Astrocyte (in vitro differentiated cells and primary cell): ENCODE measurements at regions not wholly inside any gene's neighbourhood (a gene's known extent, or its start where the extent isn't known, plus 50 kb on each side); places are given as distances from the start of the nearest gene placed in this dataset.
"Not testable (repeated sequence)": the region's sequence is repeated elsewhere in the genome, so short reads cannot be mapped to it uniquely, and the experiment has no call there.

ENCODE experiments used
- DNase-seq: peaks from one replicate; pipeline ENCODE4 v3.0.0-alpha.2; 2010; ENCODE audit warnings: low read depth
- FAIRE-seq: peaks from 2 replicates; lab custom pipeline; 2011; peaks lifted over from hg19 to GRCh38; lab: Jason Lieb, UNC
- H2AFZ ChIP-seq: 2 replicates; pipeline ENCODE4 v1.6.0; 2012; ENCODE audit warnings: low read depth, low read length, inconsistent platforms
- H3K27ac ChIP-seq: 2 replicates; pipeline ENCODE4 v1.5.1; 2011; ENCODE audit warnings: low read depth, low read length, inconsistent platforms
- H3K27me3 ChIP-seq: 2 replicates; pipeline ENCODE4 v1.6.0; 2011; ENCODE audit warnings: low read length, inconsistent platforms; ENCODE audit not compliant: insufficient read depth
- H3K36me3 ChIP-seq: 2 replicates; pipeline ENCODE4 v1.5.1; 2011; ENCODE audit warnings: low read length, inconsistent platforms; ENCODE audit not compliant: insufficient read depth
- H3K4me1 ChIP-seq: 2 replicates; pipeline ENCODE4 v1.5.1; 2011; ENCODE audit warnings: low read length, inconsistent platforms; ENCODE audit not compliant: insufficient read depth
- H3K4me2 ChIP-seq: 2 replicates; pipeline ENCODE4 v1.6.0; 2012; ENCODE audit warnings: low read length, inconsistent platforms
- H3K4me3 ChIP-seq: 2 replicates; pipeline ENCODE4 v1.5.1; 2011; ENCODE audit warnings: low read depth, mild to moderate bottlenecking, low read length, inconsistent platforms; ENCODE audit not compliant: insufficient read depth
- H3K79me2 ChIP-seq: 2 replicates; pipeline ENCODE4 v1.6.0; 2012; ENCODE audit warnings: mild to moderate bottlenecking, low read length, inconsistent platforms; ENCODE audit not compliant: insufficient read depth
- H3K9ac ChIP-seq: 2 replicates; pipeline ENCODE4 v1.6.0; 2012; ENCODE audit warnings: mild to moderate bottlenecking, low read length, inconsistent platforms
- H3K9me3 ChIP-seq: 2 replicates; pipeline ENCODE4 v1.5.1; 2012; ENCODE audit warnings: low read depth, mild to moderate bottlenecking, low read length, inconsistent platforms; ENCODE audit not compliant: insufficient read depth
- H4K20me1 ChIP-seq: 2 replicates; pipeline ENCODE4 v1.6.0; 2012; ENCODE audit warnings: low read length, inconsistent platforms; ENCODE audit not compliant: insufficient read depth
- H3K27ac Mint-ChIP-seq: one replicate; pipeline ENCODE4 v1.8.0; 2021; ENCODE audit warnings: mild to moderate bottlenecking, mixed read lengths; ENCODE audit not compliant: unreplicated experiment
- H3K27me3 Mint-ChIP-seq: one replicate; pipeline ENCODE4 v1.8.0; 2021; ENCODE audit warnings: low read depth, mixed read lengths; ENCODE audit not compliant: unreplicated experiment
- H3K36me3 Mint-ChIP-seq: one replicate; pipeline ENCODE4 v1.8.0; 2021; ENCODE audit warnings: low read depth, mixed read lengths; ENCODE audit not compliant: unreplicated experiment
- H3K4me1 Mint-ChIP-seq: one replicate; pipeline ENCODE4 v1.8.0; 2021; ENCODE audit warnings: low read depth, mixed read lengths; ENCODE audit not compliant: unreplicated experiment
- H3K4me3 Mint-ChIP-seq: one replicate; pipeline ENCODE4 v1.8.0; 2021; ENCODE audit warnings: mild to moderate bottlenecking, moderate library complexity, mixed read lengths; ENCODE audit not compliant: unreplicated experiment
- H3K9me3 Mint-ChIP-seq: one replicate; pipeline ENCODE4 v1.8.0; 2021; ENCODE audit warnings: mild to moderate bottlenecking, mixed read lengths; ENCODE audit not compliant: unreplicated experiment
- EZH2 ChIP-seq: IDR thresholded peaks from 2 replicates; pipeline ENCODE4 v1.6.1; 2012; ENCODE audit warnings: mild to moderate bottlenecking, low read length, inconsistent platforms; ENCODE audit not compliant: insufficient read depth
- TF ChIP-seq, protein P1 (sequence below): IDR thresholded peaks from 2 replicates; pipeline ENCODE4 v1.5.1; 2011; ENCODE audit warnings: low read depth, mild to moderate bottlenecking, inconsistent platforms, low read length, moderate library complexity; ENCODE audit not compliant: insufficient read depth

- Histone ChIP-seq H3K4me2 (no peak overlapping the region), H3K4me1 (peaks cover 8% of the 10 kb centered on the region), H3K27ac (no peak overlapping the region), H3K36me3 (no peaks in the 10 kb centered on the region), H3K4me3 (no peak overlapping the region), H3K79me2 (no peaks in the 10 kb centered on the region), H3K27me3 (no peaks in the 10 kb centered on the region), H3K9me3 (no peaks in the 10 kb centered on the region), H3K9ac (no peak overlapping the region), H4K20me1 (no peaks in the 10 kb centered on the region), H2AFZ (no peak overlapping the region)
- Mint-ChIP-seq H3K36me3 (no peaks in the 10 kb centered on the region), H3K4me3 (no peak overlapping the region), H3K27ac (no peak overlapping the region), H3K4me1 (peaks cover 9% of the 10 kb centered on the region), H3K27me3 (no peaks in the 10 kb centered on the region), H3K9me3 (peaks cover 7% of the 10 kb centered on the region)
- no peak for FAIRE-seq
- TF ChIP-seq EZH2 = no peak
- TF ChIP-seq, protein P1, sequence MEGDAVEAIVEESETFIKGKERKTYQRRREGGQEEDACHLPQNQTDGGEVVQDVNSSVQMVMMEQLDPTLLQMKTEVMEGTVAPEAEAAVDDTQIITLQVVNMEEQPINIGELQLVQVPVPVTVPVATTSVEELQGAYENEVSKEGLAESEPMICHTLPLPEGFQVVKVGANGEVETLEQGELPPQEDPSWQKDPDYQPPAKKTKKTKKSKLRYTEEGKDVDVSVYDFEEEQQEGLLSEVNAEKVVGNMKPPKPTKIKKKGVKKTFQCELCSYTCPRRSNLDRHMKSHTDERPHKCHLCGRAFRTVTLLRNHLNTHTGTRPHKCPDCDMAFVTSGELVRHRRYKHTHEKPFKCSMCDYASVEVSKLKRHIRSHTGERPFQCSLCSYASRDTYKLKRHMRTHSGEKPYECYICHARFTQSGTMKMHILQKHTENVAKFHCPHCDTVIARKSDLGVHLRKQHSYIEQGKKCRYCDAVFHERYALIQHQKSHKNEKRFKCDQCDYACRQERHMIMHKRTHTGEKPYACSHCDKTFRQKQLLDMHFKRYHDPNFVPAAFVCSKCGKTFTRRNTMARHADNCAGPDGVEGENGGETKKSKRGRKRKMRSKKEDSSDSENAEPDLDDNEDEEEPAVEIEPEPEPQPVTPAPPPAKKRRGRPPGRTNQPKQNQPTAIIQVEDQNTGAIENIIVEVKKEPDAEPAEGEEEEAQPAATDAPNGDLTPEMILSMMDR = no peak
- DNase-seq = no peak
Observed at GRCh38 chr12:76178452-76178851, 94.0 kb upstream of the NAP1L1 start.

GRCh38 chr12:76177821-76178220 is 93.3 kb upstream of the NAP1L1 start:
- peaks cover 2% of the 10 kb centered on the region for H3K4me1 ChIP-seq
- H3K27me3 ChIP-seq = no peaks in the 10 kb centered on the region
- no peak overlapping the region for H3K27ac ChIP-seq
- Mint-ChIP-seq H3K27ac (no peak overlapping the region), H3K27me3 (no peaks in the 10 kb centered on the region), H3K4me3 (no peak overlapping the region), H3K4me1 (peaks cover 4% of the 10 kb centered on the region), H3K36me3 (no peaks in the 10 kb centered on the region), H3K9me3 (peaks cover 7% of the 10 kb centered on the region)
- TF ChIP-seq EZH2 = no peak
- TF ChIP-seq, protein P1 = no peak
- no peak overlapping the region for H3K4me3 ChIP-seq
- no peak for DNase-seq
- H2AFZ ChIP-seq = no peak overlapping the region
- H3K4me2 ChIP-seq = no peak overlapping the region
- no peak for FAIRE-seq
- no peak overlapping the region for H3K9ac ChIP-seq
- H3K79me2 ChIP-seq = no peaks in the 10 kb centered on the region
- no peaks in the 10 kb centered on the region for H3K36me3 ChIP-seq
- no peaks in the 10 kb centered on the region for H3K9me3 ChIP-seq
- H4K20me1 ChIP-seq = no peaks in the 10 kb centered on the region

DNA sequence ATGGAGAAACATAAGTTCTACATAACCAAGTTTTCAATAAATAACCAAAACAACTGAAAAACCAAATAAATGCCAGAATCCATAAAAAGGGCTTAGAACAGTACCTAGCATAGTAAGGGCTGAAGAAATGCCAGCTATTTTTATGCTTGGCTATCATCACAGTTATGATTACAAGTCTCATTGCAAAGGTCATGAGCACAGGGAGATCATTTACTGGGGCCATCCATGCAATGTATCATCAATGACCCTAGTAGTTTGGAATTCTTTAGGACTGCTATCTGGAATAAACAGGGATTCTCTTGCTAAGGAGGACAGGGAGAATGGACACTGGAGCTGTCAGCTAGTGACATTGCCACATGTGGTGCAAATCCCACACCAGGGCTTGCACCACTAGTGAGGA is 92.5 kb upstream of the NAP1L1 start:
- Histone ChIP-seq H3K9ac (no peak overlapping the region), H3K4me2 (no peak overlapping the region), H2AFZ (no peak overlapping the region), H3K4me1 (no peaks in the 10 kb centered on the region), H3K9me3 (no peaks in the 10 kb centered on the region), H3K36me3 (no peaks in the 10 kb centered on the region), H3K27ac (no peak overlapping the region), H4K20me1 (no peaks in the 10 kb centered on the region), H3K27me3 (no peaks in the 10 kb centered on the region), H3K4me3 (no peak overlapping the region), H3K79me2 (no peaks in the 10 kb centered on the region)
- no peaks in the 10 kb centered on the region for H3K27me3 Mint-ChIP-seq
- H3K4me1 Mint-ChIP-seq = no peaks in the 10 kb centered on the region
- DNase-seq = no peak
- H3K9me3 Mint-ChIP-seq = peaks cover 4% of the 10 kb centered on the region
- no peaks in the 10 kb centered on the region for H3K36me3 Mint-ChIP-seq
- no peak for FAIRE-seq
- TF ChIP-seq, protein P1 = no peak
- no peak for TF ChIP-seq EZH2
- no peak overlapping the region for H3K4me3 Mint-ChIP-seq
- no peak overlapping the region for H3K27ac Mint-ChIP-seq

- not testable (repeated sequence) for H3K9ac ChIP-seq, H2AFZ ChIP-seq, H3K9me3 ChIP-seq, H3K27ac Mint-ChIP-seq, H3K4me3 ChIP-seq, H3K27ac ChIP-seq, H4K20me1 ChIP-seq, H3K4me1 ChIP-seq, DNase-seq, H3K79me2 ChIP-seq, H3K4me2 ChIP-seq, H3K36me3 ChIP-seq, H3K9me3 Mint-ChIP-seq, H3K4me3 Mint-ChIP-seq, H3K27me3 Mint-ChIP-seq, H3K4me1 Mint-ChIP-seq, H3K36me3 Mint-ChIP-seq, H3K27me3 ChIP-seq, FAIRE-seq
Observed at GRCh38 chr12:76175946-76176345, 91.5 kb upstream of the NAP1L1 start.
